Lower leg skin (tissue), 3 donors: ENCODE measurements at regions not wholly inside any gene's neighbourhood (a gene's known extent, or its start where the extent isn't known, plus 50 kb on each side); places are given as distances from the start of the nearest gene placed in this dataset.

Experiments
- CTCF ChIP-seq, 3 donors: fragments of 450-650 bp; IDR thresholded peaks; one replicate each; pipeline ENCODE4 v1.5.1; 2016; ENCODE audit warnings: antibody characterized with exemption in 3 of 3, mild to moderate bottlenecking in 3 of 3, moderate library complexity in 2 of 3
- POLR2A ChIP-seq, 2 donors: fragments of 450-650 bp; IDR thresholded peaks; one replicate each; pipeline ENCODE4 v1.6.1; 2016 to 2017; ENCODE audit warnings: antibody characterized with exemption in 2 of 2, mild to moderate bottlenecking in 1 of 2, moderate library complexity in 1 of 2

GRCh38 chr4:104210420-104210819 is 284.3 kb downstream of the CXXC4 start:
- TF ChIP-seq CTCF (IDR thresholded peaks at IDR 0.05) = no peak
- TF ChIP-seq POLR2A (IDR thresholded peaks at IDR 0.05) = no peak
